Esophagus squamous epithelium (tissue), 5 donors: ENCODE measurements at regions not wholly inside any gene's neighbourhood (a gene's known extent, or its start where the extent isn't known, plus 50 kb on each side); places are given as distances from the start of the nearest gene placed in this dataset.

ENCODE experiments used
- DNase-seq: peaks from one replicate; lab custom pipeline; 2025; lab: John Stamatoyannopoulos, UW
- H3K27ac ChIP-seq, 4 donors: fragments of 200-600 bp; sonication (generic); one replicate each; pipeline ENCODE4 v1.5.1; 2016 to 2019; ENCODE audit warnings: mild to moderate bottlenecking in 1 of 4
- H3K27me3 ChIP-seq, 4 donors: fragments of 200-600 bp; sonication (generic); 1 replicate in 3 of 4; 2 replicates in 1 of 4; pipeline versions ENCODE4 v1.5.1 to v1.6.0; 2017 to 2021; ENCODE audit warnings: antibody characterized with exemption in 1 of 4
- H3K36me3 ChIP-seq, 3 donors: fragments of 200-600 bp; sonication (generic); one replicate each; pipeline ENCODE4 v1.5.1; 2016 to 2019
- H3K4me1 ChIP-seq, 3 donors: fragments of 200-600 bp; sonication (generic); one replicate each; pipeline ENCODE4 v1.5.1; 2017 to 2019
- H3K4me3 ChIP-seq, 4 donors: fragments of 200-600 bp; sonication (generic); 1 replicate in 3 of 4; 2 replicates in 1 of 4; pipeline ENCODE4 v1.5.1; 2016 to 2019; ENCODE audit warnings: mild to moderate bottlenecking in 2 of 4, moderate library complexity in 1 of 4
- H3K9me3 ChIP-seq, 3 donors: fragments of 200-600 bp; sonication (generic); one replicate each; pipeline ENCODE4 v1.5.1; 2016 to 2019
- CTCF ChIP-seq, 6 experiments: fragments of 450-650 bp in 4 of 6; fragments of 200-600 bp in 2 of 6; sonication (generic) in 2 of 6; IDR thresholded peaks; one replicate each; pipeline ENCODE4 v1.5.1; 2016 to 2019; ENCODE audit warnings: antibody characterized with exemption in 6 of 6, mild to moderate bottlenecking in 4 of 6, moderate library complexity in 4 of 6
- POLR2A ChIP-seq, 4 donors: fragments of 450-650 bp; IDR thresholded peaks; one replicate each; pipeline ENCODE4 v1.6.1; 2017; ENCODE audit warnings: antibody characterized with exemption in 4 of 4, mild to moderate bottlenecking in 4 of 4, moderate library complexity in 3 of 4
- WGBS, 2 donors: methylation state at CpG; one replicate each; pipeline ENCODE4 v1.1.5; 2018; 5-methylcytosine and 5-hydroxymethylcytosine counted together
- intact Hi-C: fragments of 100-400 bp; cut with DNase I; formaldehyde crosslinking; loops from one replicate; pipeline ENCODE4 v1.15.0; 2022
- donor health status: DM: yes; HTN: yes; CAD: no.

- Histone ChIP-seq H3K4me1 (no peaks in the 10 kb centered on the region), H3K4me3 (no peak overlapping the region), H3K27me3 (no peaks in the 10 kb centered on the region), H3K36me3 (no peaks in the 10 kb centered on the region), H3K27ac (no peak overlapping the region), H3K9me3 (no peaks in the 10 kb centered on the region)
- WGBS, 2 donors: 55 to 60% methylated on average over 5 of the region's 5 CpGs
- DNase-seq: no peak
- TF ChIP-seq CTCF (IDR thresholded peaks at IDR 0.05) (no peak), POLR2A (IDR thresholded peaks at IDR 0.05) (no peak)
- intact Hi-C loops: no loop called here
These were observed 456.8 kb downstream of the DMAC1 start for GRCh38 chr9:7342736-7343135.

- DNase-seq: no peak
- WGBS, 2 donors: 64 to 72% methylated on average over 1 of the region's 1 CpG
- Histone ChIP-seq H3K4me1 (no peaks in the 10 kb centered on the region), H3K4me3 (no peak overlapping the region), H3K27ac (no peak overlapping the region), H3K9me3 (no peaks in the 10 kb centered on the region), H3K36me3 (no peaks in the 10 kb centered on the region), H3K27me3 (no peaks in the 10 kb centered on the region)
- TF ChIP-seq POLR2A (IDR thresholded peaks at IDR 0.05) (no peak), CTCF (IDR thresholded peaks at IDR 0.05) (no peak)
- intact Hi-C loops: no loop called here
These were observed 457.3 kb downstream of the DMAC1 start for GRCh38 chr9:7342229-7342628.

- no peaks in the 10 kb centered on the region for H3K4me1 ChIP-seq
- WGBS, 2 donors: 81 to 90% methylated on average over 1 of the region's 1 CpG
- intact Hi-C loops: no loop called here
- no peaks in the 10 kb centered on the region for H3K9me3 ChIP-seq
- H3K27ac ChIP-seq: no peak overlapping the region
- DNase-seq: no peak
- TF ChIP-seq CTCF (IDR thresholded peaks at IDR 0.05) (no peak), POLR2A (IDR thresholded peaks at IDR 0.05) (no peak)
- H3K4me3 ChIP-seq: no peak overlapping the region
- H3K27me3 ChIP-seq: no peaks in the 10 kb centered on the region
- no peaks in the 10 kb centered on the region for H3K36me3 ChIP-seq
These were observed 458.0 kb downstream of the DMAC1 start for GRCh38 chr9:7341571-7341970.

- intact Hi-C loops: no loop called here
- TF ChIP-seq POLR2A (IDR thresholded peaks at IDR 0.05) (no peak), CTCF (IDR thresholded peaks at IDR 0.05) (no peak)
- Histone ChIP-seq H3K36me3 (no peaks in the 10 kb centered on the region), H3K27me3 (no peaks in the 10 kb centered on the region), H3K9me3 (no peaks in the 10 kb centered on the region), H3K4me1 (no peaks in the 10 kb centered on the region), H3K27ac (no peak overlapping the region), H3K4me3 (no peak overlapping the region)
- no peak for DNase-seq
- WGBS, 2 donors: 46 to 73% methylated on average over 2 of the region's 2 CpGs
These were observed 459.1 kb downstream of the DMAC1 start for GRCh38 chr9:7340451-7340850.

GRCh38 chr9:7338586-7339281 lies 460.8 kb downstream of the DMAC1 start:
- Histone ChIP-seq H3K9me3 (no peaks in the 10 kb centered on the region), H3K27ac (no peak overlapping the region), H3K27me3 (no peaks in the 10 kb centered on the region), H3K36me3 (no peaks in the 10 kb centered on the region), H3K4me1 (no peaks in the 10 kb centered on the region), H3K4me3 (no peak overlapping the region)
- no peak for DNase-seq
- WGBS, 2 donors: 58 to 63% methylated on average over 6 of the region's 6 CpGs
- TF ChIP-seq POLR2A (IDR thresholded peaks at IDR 0.05) (no peak), CTCF (IDR thresholded peaks at IDR 0.05) (no peak)
- intact Hi-C loops: no loop called here
